ENCODE measurements at regions not wholly inside any gene's neighbourhood (a gene's known extent, or its start where the extent isn't known, plus 50 kb on each side); places are given as distances from the start of the nearest gene placed in this dataset.

DNA sequence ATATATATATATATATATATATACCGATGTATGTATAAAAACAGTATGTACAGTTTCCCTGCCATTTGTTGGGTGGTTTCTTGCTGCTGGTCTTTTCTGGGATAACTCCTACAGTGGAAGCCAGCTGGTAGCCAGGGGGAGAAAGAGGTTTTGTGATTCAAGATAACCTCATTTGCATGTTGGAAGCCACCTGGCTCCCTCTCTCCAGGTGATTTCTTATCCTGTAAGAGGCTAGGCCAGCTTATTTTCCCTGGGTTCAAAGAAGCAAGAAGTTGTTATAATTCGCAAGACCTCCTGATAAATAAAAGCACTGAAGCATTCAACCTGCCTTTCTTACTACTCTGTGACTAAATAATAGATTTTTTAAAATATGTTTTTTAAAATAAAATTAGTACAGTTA, 443.3 kb downstream of the VGLL3 start:
- H3K4me1 ChIP-seq: no peaks in the 10 kb centered on the region
- H3K4me3 ChIP-seq: no peak overlapping the region
- ChIA-PET POLR2A (no interaction called here), CTCF (no interaction called here)
- H3K4me2 ChIP-seq: no peak overlapping the region
- DNase-seq (ENCODE audit: low read depth in 1 of 2, low spot score in 1 of 2) (no peak), ATAC-seq (no peak), FAIRE-seq (no peak)
- H3K27ac ChIP-seq: no peak overlapping the region
- TF ChIP-seq RNF2 (IDR thresholded peaks at IDR 0.05; ENCODE audit: borderline replicate concordance, low read depth) (no peak), KDM5A (IDR thresholded peaks at IDR 0.05) (no peak), ZFP36 (IDR thresholded peaks at IDR 0.05; ENCODE audit: borderline replicate concordance, partially characterized antibody) (no peak), PBX3 (IDR thresholded peaks at IDR 0.05) (no peak), MAFK (IDR thresholded peaks at IDR 0.05; ENCODE audit: partially characterized antibody) (no peak)
- no peaks in the 10 kb centered on the region for H3K9me3 ChIP-seq
- 32% methylated on average over 2 of the region's 2 CpGs for WGBS (ENCODE audit: missing lambda C conversion rate)

GRCh38 chr3:86537171-86537570, 453.8 kb downstream of the VGLL3 start:
- ChIA-PET CTCF (no interaction called here), POLR2A (no interaction called here)
- TF ChIP-seq ZC3H11A (IDR thresholded peaks at IDR 0.05) (no peak), ZNF302 (CRISPR knock-in tag; IDR thresholded peaks at IDR 0.05) (no peak), EHF (CRISPR knock-in tag; IDR thresholded peaks at IDR 0.05) (no peak), RARB (CRISPR knock-in tag; IDR thresholded peaks at IDR 0.05) (no peak), SREBF2 (IDR thresholded peaks at IDR 0.05) (no peak), HMGXB4 (CRISPR knock-in tag; IDR thresholded peaks at IDR 0.05; ENCODE audit: borderline replicate concordance) (no peak), KDM5A (IDR thresholded peaks at IDR 0.05) (no peak), FOSL2 (IDR thresholded peaks at IDR 0.05) (no peak), FOSL2 (CRISPR knock-in tag; IDR thresholded peaks at IDR 0.05) (no peak), POLR2AphosphoS2 (conservative IDR thresholded peaks at IDR 0.05; ENCODE audit: low read length) (no peak)
- TF ChIP-seq, protein P1, sequence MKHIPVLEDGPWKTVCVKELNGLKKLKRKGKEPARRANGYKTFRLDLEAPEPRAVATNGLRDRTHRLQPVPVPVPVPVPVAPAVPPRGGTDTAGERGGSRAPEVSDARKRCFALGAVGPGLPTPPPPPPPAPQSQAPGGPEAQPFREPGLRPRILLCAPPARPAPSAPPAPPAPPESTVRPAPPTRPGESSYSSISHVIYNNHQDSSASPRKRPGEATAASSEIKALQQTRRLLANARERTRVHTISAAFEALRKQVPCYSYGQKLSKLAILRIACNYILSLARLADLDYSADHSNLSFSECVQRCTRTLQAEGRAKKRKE (CRISPR knock-in tag; IDR thresholded peaks at IDR 0.05; ENCODE audit: low read depth): no peak
- TF ChIP-seq, protein P2, sequence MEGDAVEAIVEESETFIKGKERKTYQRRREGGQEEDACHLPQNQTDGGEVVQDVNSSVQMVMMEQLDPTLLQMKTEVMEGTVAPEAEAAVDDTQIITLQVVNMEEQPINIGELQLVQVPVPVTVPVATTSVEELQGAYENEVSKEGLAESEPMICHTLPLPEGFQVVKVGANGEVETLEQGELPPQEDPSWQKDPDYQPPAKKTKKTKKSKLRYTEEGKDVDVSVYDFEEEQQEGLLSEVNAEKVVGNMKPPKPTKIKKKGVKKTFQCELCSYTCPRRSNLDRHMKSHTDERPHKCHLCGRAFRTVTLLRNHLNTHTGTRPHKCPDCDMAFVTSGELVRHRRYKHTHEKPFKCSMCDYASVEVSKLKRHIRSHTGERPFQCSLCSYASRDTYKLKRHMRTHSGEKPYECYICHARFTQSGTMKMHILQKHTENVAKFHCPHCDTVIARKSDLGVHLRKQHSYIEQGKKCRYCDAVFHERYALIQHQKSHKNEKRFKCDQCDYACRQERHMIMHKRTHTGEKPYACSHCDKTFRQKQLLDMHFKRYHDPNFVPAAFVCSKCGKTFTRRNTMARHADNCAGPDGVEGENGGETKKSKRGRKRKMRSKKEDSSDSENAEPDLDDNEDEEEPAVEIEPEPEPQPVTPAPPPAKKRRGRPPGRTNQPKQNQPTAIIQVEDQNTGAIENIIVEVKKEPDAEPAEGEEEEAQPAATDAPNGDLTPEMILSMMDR (IDR thresholded peaks at IDR 0.05): no peak
- H3K9me3 ChIP-seq: no peaks in the 10 kb centered on the region
- H3K27ac ChIP-seq: no peak overlapping the region
- no peak overlapping the region for H3K4me2 ChIP-seq
- no peaks in the 10 kb centered on the region for H3K4me1 ChIP-seq
- no peak overlapping the region for H3K4me3 ChIP-seq
- ATAC-seq (no peak), DNase-seq (ENCODE audit: low read depth in 1 of 2, low spot score in 1 of 2) (no peak), FAIRE-seq (no peak)
- 6% methylated on average over 5 of the region's 5 CpGs for WGBS (ENCODE audit: missing lambda C conversion rate)

- Histone ChIP-seq H3K4me1 (no peaks in the 10 kb centered on the region), H3K4me2 (no peak overlapping the region), H3K4me3 (no peak overlapping the region), H3K9me3 (no peaks in the 10 kb centered on the region), H3K27ac (no peak overlapping the region)
- CTCF ChIA-PET: no interaction called here
- no peak for FAIRE-seq
- POLR2A ChIA-PET: no interaction called here
- WGBS (ENCODE audit: missing lambda C conversion rate): 34% methylated on average over 1 of the region's 1 CpG
- ATAC-seq: no peak
- DNase-seq (ENCODE audit: low read depth in 1 of 2, low spot score in 1 of 2): no peak
- TF ChIP-seq HMGXB4 (CRISPR knock-in tag; IDR thresholded peaks at IDR 0.05; ENCODE audit: borderline replicate concordance) (no peak), RAD21 (conservative IDR thresholded peaks at IDR 0.05 in 1 of 2, IDR thresholded peaks at IDR 0.05 in 1 of 2) (no peak), EP300 (IDR thresholded peaks at IDR 0.05) (no peak), EHMT2 (IDR thresholded peaks at IDR 0.05; ENCODE audit: low read depth) (no peak), ZFP36 (IDR thresholded peaks at IDR 0.05; ENCODE audit: borderline replicate concordance, partially characterized antibody) (no peak), RCOR1 (IDR thresholded peaks at IDR 0.05; ENCODE audit: low read depth, low read length) (no peak), NFE2L2 (conservative IDR thresholded peaks at IDR 0.05; ENCODE audit: low read length) (no peak), NPAS2 (CRISPR knock-in tag; IDR thresholded peaks at IDR 0.05; ENCODE audit: borderline replicate concordance) (no peak), TP53 (CRISPR knock-in tag; IDR thresholded peaks at IDR 0.05) (no peak)
These were observed 471.1 kb downstream of the VGLL3 start for GRCh38 chr3:86519819-86520218.

Measured in A549 (cell line).